SK-N-MC (cell line): ENCODE measurements at regions not wholly inside any gene's neighbourhood (a gene's known extent, or its start where the extent isn't known, plus 50 kb on each side); places are given as distances from the start of the nearest gene placed in this dataset.

Source experiments
- DNase-seq: peaks from one replicate; pipeline ENCODE4 v3.0.0-alpha.2; 2011; ENCODE audit warnings: low read depth, low spot score
- H3K27ac ChIP-seq: fragments of 200-600 bp; sonication (generic); 2 replicates; pipeline ENCODE4 v1.5.1; 2016; ENCODE audit warnings: mixed run types
- H3K36me3 ChIP-seq: fragments of 200-600 bp; sonication (generic); 2 replicates; pipeline ENCODE4 v1.6.1; 2017; ENCODE audit warnings: antibody characterized with exemption, low read length, mixed read lengths; ENCODE audit not compliant: insufficient read depth
- H3K4me3 ChIP-seq: fragments of 200-600 bp; sonication (generic); 2 replicates; pipeline ENCODE4 v1.5.1; 2016
- H3K9ac ChIP-seq: fragments of 200-600 bp; sonication (generic); 2 replicates; pipeline ENCODE4 v1.8.0; 2017; ENCODE audit warnings: mixed run types, mixed read lengths; ENCODE audit not compliant: insufficient read length
- H3K9me3 ChIP-seq: fragments of 200-600 bp; sonication (generic); 2 replicates; pipeline ENCODE4 v1.6.1; 2017; ENCODE audit warnings: low read depth, mild to moderate bottlenecking, antibody characterized with exemption, low read length, moderate library complexity, mixed read lengths
- EZH2 ChIP-seq: fragments of 200-600 bp; sonication (generic); IDR thresholded peaks from one replicate; pipeline ENCODE4 v1.6.1; 2017; ENCODE audit warnings: antibody characterized with exemption
- FOXP2 ChIP-seq: optimal IDR thresholded peaks from 2 replicates; pipeline ENCODE3; 2011; ENCODE audit warnings: mild to moderate bottlenecking, moderate library complexity; ENCODE audit not compliant: insufficient read depth; ENCODE audit errors: extremely low read length, control extremely low read depth
- POLR2AphosphoS5 ChIP-seq: IDR thresholded peaks from 2 replicates; pipeline ENCODE4 v1.6.1; 2012; ENCODE audit warnings: mild to moderate bottlenecking, low read depth, low read length, borderline replicate concordance

DNA sequence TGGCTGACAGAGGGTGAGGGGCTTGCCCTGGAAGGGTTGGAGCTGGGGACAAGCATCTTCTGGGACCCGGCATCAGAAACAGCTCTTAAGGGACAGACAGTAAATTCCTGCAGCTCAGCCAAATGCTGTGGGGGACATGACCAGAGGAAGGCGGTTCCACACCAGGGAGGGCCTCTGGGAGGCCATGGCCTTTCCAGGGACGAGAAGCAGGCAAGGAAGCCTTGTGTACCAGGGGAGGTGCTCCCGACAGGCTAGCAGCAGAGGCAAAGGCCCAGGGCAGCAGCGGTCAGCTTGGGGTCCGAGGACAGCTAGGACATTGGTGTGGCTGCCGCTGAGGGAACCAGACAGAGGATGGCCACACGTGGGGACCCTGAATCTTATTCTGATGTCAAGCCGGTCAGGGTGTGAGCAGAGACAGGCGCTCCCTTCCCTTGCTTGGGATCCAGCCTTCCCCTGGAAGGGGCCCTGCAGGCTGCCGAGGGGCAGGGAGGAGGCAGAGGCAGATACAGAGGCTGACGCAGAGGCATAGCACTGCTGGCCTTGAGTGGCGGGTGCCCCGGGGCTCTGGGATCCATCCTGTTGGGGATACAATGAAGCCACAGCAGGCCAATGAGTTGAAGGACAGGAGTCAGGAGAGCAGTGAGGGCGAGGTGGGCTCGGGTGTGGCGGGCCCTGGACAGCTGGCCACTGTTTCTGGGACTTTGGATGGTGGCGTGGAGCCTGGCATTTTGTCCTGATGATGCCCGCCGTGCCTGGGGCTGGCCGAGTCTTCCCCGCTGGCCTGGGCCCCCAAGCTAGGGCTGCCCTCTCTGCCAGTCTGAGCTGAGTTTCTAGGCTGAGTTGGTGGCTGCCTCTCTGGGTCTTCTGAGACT lies 64.1 kb upstream of the GPC1 start:
- no peak overlapping the region for H3K4me3 ChIP-seq
- no peaks in the 10 kb centered on the region for H3K9me3 ChIP-seq
- no peak for DNase-seq
- H3K27ac ChIP-seq, result no peak overlapping the region
- H3K36me3 ChIP-seq, result no peaks in the 10 kb centered on the region
- TF ChIP-seq POLR2AphosphoS5 (no peak), EZH2 (no peak), FOXP2 (no peak)
- H3K9ac ChIP-seq, result no peak overlapping the region

DNA sequence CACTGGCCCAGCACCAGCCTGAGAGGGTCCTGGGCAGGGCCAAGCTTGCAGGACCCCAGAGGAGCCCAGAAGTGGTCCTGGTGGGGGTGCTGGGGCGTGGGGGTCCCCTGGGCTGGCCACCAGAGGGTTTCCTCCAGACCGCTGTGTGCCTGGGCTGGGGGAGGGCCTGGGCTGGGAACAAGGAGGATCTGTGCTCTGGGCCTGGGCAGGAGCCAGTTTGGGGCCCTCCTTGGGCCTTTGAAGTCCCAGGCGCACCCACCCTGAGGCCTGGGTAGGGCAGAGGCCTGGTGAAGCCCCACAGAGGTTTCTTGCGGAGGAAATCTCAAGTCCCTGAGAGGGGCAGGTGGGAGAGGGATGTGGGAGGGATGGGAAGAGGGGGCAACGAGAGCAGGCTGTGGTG lies 63.4 kb upstream of the GPC1 start:
- Histone ChIP-seq H3K9ac (no peak overlapping the region), H3K4me3 (no peak overlapping the region), H3K27ac (no peak overlapping the region), H3K9me3 (no peaks in the 10 kb centered on the region), H3K36me3 (no peaks in the 10 kb centered on the region)
- TF ChIP-seq FOXP2 (no peak), POLR2AphosphoS5 (no peak), EZH2 (no peak)
- no peak for DNase-seq

- DNase-seq, result no peak
- H3K9me3 ChIP-seq, result no peaks in the 10 kb centered on the region
- no peak overlapping the region for H3K9ac ChIP-seq
- no peaks in the 10 kb centered on the region for H3K36me3 ChIP-seq
- TF ChIP-seq FOXP2 (no peak), POLR2AphosphoS5 (no peak), EZH2 (no peak)
- no peak overlapping the region for H3K27ac ChIP-seq
- H3K4me3 ChIP-seq, result no peak overlapping the region
Measured at GRCh38 chr2:240373289-240373885, 62.1 kb upstream of the GPC1 start.

DNA sequence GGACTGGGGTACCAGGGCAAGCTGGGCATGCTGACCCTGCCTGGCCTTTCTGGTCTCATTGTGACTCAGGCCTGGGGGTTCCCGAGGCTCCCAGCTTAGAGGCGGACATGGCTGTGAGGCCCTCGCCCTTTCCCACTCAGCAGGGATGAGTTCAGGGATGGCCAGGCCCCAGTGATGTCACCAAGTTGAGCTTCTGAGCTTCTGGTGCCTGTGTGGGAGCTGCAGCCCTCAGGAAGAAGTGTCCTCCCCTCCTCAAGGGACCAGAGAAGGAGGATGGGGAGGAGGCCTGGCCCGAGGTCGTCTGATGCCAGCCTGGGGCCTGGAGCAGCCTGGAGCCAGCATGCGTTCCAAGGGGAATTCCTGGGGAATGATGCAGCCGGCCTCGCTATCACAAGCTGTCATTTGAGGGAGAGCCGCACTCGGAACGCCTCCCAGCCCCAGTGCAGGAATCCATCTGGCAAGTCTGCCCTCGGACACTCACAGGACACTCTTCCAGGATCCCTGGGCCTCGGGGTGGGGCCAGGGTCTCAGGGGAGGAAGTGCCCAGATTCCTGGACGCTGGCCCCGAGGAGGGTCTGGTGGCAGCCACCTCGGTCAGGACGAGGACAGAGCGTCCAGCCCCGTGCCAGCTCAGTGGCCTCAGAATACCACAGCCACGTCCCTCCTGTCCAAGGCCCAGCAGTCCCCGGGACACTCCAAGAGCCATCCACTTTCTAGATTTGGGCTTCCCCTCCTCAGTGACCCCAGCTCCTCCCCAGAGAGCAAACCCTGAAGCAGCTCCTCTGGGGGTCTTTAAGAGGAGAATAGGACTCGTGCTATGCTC lies 61.2 kb upstream of the GPC1 start:
- no peaks in the 10 kb centered on the region for H3K9me3 ChIP-seq
- H3K4me3 ChIP-seq, result no peak overlapping the region
- no peaks in the 10 kb centered on the region for H3K36me3 ChIP-seq
- no peak for TF ChIP-seq EZH2
- TF ChIP-seq FOXP2, result no peak
- TF ChIP-seq POLR2AphosphoS5, result no peak
- DNase-seq, result no peak
- H3K27ac ChIP-seq, result no peak overlapping the region
- H3K9ac ChIP-seq, result no peak overlapping the region

DNA sequence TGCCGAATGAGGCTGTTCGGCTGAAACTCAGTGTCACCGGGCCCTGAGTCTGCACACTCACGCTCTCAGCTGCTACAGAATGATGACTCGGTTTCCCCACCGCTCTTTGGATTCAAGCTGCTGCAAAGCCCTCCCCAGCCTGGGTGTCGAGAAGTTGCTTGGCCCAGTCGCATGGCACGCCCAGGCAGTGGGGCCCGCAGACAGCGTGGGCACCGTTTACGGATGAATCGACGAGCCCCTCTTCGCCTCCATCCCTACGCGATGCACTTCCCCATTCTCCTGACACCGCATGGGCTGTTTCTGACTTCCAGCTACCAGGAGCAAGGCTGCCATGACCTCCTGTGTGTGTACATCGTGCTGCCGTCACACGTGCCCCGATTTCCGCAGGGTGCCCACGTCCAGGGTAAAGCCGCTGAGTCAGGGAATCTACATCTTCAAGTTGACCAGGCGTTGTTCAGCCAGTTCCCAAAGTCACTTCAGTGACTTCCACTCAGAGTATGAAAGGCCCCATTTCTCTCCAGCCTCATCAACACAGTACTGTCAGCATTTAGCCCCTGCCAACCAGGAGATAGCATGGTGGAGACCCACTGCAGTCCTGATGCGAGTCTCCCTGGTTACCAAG lies 60.3 kb upstream of the GPC1 start:
- no peaks in the 10 kb centered on the region for H3K36me3 ChIP-seq

DNA sequence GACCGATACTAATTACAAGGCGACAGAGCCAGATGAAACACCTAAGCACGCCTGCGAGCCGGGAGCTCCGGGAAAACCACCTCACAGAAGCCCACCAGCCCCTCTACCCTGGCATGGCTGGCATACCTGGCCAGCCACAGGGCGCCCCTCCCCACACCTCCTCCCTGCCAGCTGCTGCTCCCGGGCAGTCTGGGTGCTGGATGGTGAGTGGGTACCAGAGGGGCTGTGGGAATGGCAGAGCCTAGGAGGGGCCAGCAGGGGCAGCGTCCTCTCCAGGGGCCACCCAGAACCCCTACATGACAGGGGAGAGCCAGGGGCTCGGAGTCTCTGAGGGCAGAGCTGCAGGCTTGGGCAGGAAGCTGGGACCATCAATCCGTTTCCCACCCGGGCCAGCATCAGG lies 58.7 kb upstream of the GPC1 start:
- TF ChIP-seq FOXP2, result no peak
- no peak for TF ChIP-seq EZH2
- no peak for TF ChIP-seq POLR2AphosphoS5
- Histone ChIP-seq H3K36me3 (no peaks in the 10 kb centered on the region), H3K27ac (no peak overlapping the region), H3K4me3 (no peak overlapping the region), H3K9ac (no peak overlapping the region), H3K9me3 (no peaks in the 10 kb centered on the region)
- DNase-seq, result no peak

More for the DNA sequence above, 60.3 kb upstream of the GPC1 start:
- TF ChIP-seq POLR2AphosphoS5 (no peak), EZH2 (no peak), FOXP2 (no peak)
- Histone ChIP-seq H3K27ac (no peak overlapping the region), H3K9me3 (no peaks in the 10 kb centered on the region), H3K4me3 (no peak overlapping the region), H3K9ac (no peak overlapping the region)
- no peak for DNase-seq

- H3K36me3 ChIP-seq, result no peaks in the 10 kb centered on the region
- H3K9me3 ChIP-seq, result no peaks in the 10 kb centered on the region
- H3K9ac ChIP-seq, result no peak overlapping the region
- DNase-seq, result no peak
- H3K4me3 ChIP-seq, result no peak overlapping the region
- H3K27ac ChIP-seq, result no peak overlapping the region
- no peak for TF ChIP-seq FOXP2
- no peak for TF ChIP-seq POLR2AphosphoS5
- no peak for TF ChIP-seq EZH2
Measured at GRCh38 chr2:240377366-240377765, 58.1 kb upstream of the GPC1 start.

- no peak for DNase-seq
- H3K4me3 ChIP-seq, result no peak overlapping the region
- no peaks in the 10 kb centered on the region for H3K36me3 ChIP-seq
- no peak overlapping the region for H3K27ac ChIP-seq
- no peak overlapping the region for H3K9ac ChIP-seq
- no peak for TF ChIP-seq POLR2AphosphoS5
- no peak for TF ChIP-seq FOXP2
- TF ChIP-seq EZH2, result no peak
- no peaks in the 10 kb centered on the region for H3K9me3 ChIP-seq
Measured at GRCh38 chr2:240379089-240379636, 56.3 kb upstream of the GPC1 start.
